HEK293T (cell line): ENCODE measurements at regions not wholly inside any gene's neighbourhood (a gene's known extent, or its start where the extent isn't known, plus 50 kb on each side); places are given as distances from the start of the nearest gene placed in this dataset.

ENCODE experiments used
- BHLHE40 ChIP-seq: fragments of 450-650 bp; IDR thresholded peaks from 2 replicates; pipeline ENCODE4 v1.6.1; 2016; ENCODE audit warnings: mild to moderate bottlenecking, moderate library complexity, borderline replicate concordance
- ELF4 ChIP-seq: fragments of 450-650 bp; IDR thresholded peaks from 2 replicates; pipeline ENCODE4 v1.6.1; 2017; ENCODE audit warnings: antibody characterized with exemption
- FOXA1 ChIP-seq: fragments of 450-650 bp; IDR thresholded peaks from 2 replicates; pipeline ENCODE4 v1.6.1; 2016; ENCODE audit warnings: mild to moderate bottlenecking
- FOXK2 ChIP-seq: fragments of 450-650 bp; IDR thresholded peaks from 2 replicates; pipeline ENCODE4 v1.6.1; 2016; ENCODE audit warnings: mild to moderate bottlenecking
- FOXM1 ChIP-seq: fragments of 450-650 bp; IDR thresholded peaks from 2 replicates; pipeline ENCODE4 v1.6.1; 2017; ENCODE audit warnings: mild to moderate bottlenecking, borderline replicate concordance
- L3MBTL2 ChIP-seq: fragments of 450-650 bp; conservative IDR thresholded peaks from 2 replicates; pipeline ENCODE4 v1.6.1; 2016; ENCODE audit warnings: mild to moderate bottlenecking
- LEF1 ChIP-seq: fragments of 450-650 bp; IDR thresholded peaks from 2 replicates; pipeline ENCODE4 v1.6.1; 2017; ENCODE audit warnings: mild to moderate bottlenecking, borderline replicate concordance
- SP1 ChIP-seq: fragments of 450-650 bp; IDR thresholded peaks from 2 replicates; pipeline ENCODE4 v1.6.1; 2017
- SUZ12 ChIP-seq: fragments of 450-650 bp; IDR thresholded peaks from 2 replicates; pipeline ENCODE4 v1.6.1; 2016; ENCODE audit warnings: mild to moderate bottlenecking
- ZNF384 ChIP-seq: fragments of 450-650 bp; IDR thresholded peaks from 2 replicates; pipeline ENCODE4 v1.6.1; 2016
- TF ChIP-seq, protein P1 (sequence below): fragments of 450-650 bp; IDR thresholded peaks from 2 replicates; pipeline ENCODE4 v1.6.1; 2016

DNA sequence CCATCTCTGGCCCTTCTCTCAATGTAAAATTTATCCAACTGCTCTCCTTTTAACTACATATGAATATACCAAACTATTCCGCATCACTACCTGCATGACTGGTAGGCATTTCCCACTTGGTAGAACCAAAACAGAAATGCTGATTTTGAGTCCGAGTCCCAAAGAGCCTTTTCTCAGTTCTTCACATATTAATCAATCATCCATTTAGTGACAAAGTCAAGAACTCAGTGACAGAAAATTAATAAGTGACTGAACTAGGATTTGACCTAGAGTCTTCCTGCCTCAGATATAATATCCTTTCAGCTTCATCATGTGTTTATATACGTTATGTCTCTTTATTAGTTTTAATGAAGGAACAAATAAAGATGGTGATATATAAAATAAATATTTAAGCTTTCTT lies 700.6 kb upstream of the GOLIM4 start:
- no peak for TF ChIP-seq L3MBTL2
- TF ChIP-seq FOXA1, result no peak
- no peak for TF ChIP-seq FOXK2
- TF ChIP-seq SP1, result no peak
- no peak for TF ChIP-seq LEF1
- TF ChIP-seq SUZ12, result no peak
- TF ChIP-seq ELF4, result no peak
- TF ChIP-seq ZNF384, result no peak
- TF ChIP-seq BHLHE40, result no peak
- TF ChIP-seq FOXM1, result no peak
- TF ChIP-seq, protein P1, sequence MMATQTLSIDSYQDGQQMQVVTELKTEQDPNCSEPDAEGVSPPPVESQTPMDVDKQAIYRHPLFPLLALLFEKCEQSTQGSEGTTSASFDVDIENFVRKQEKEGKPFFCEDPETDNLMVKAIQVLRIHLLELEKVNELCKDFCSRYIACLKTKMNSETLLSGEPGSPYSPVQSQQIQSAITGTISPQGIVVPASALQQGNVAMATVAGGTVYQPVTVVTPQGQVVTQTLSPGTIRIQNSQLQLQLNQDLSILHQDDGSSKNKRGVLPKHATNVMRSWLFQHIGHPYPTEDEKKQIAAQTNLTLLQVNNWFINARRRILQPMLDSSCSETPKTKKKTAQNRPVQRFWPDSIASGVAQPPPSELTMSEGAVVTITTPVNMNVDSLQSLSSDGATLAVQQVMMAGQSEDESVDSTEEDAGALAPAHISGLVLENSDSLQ, result no peak
